NOMO-1 treated with dmso at 0.1 percent for 144 hours (cell line): ENCODE measurements at regions not wholly inside any gene's neighbourhood (a gene's known extent, or its start where the extent isn't known, plus 50 kb on each side); places are given as distances from the start of the nearest gene placed in this dataset.
"Not testable (repeated sequence)": the region's sequence is repeated elsewhere in the genome, so short reads cannot be mapped to it uniquely, and the experiment has no call there.

Source experiments
- DNase-seq: peaks from one replicate; lab custom pipeline; 2025; ENCODE audit not compliant: unreplicated experiment; lab: John Stamatoyannopoulos, UW

- no peak for DNase-seq
These were observed 253.5 kb downstream of the ZIC1 start for GRCh38 chr3:147662705-147663104.

DNA sequence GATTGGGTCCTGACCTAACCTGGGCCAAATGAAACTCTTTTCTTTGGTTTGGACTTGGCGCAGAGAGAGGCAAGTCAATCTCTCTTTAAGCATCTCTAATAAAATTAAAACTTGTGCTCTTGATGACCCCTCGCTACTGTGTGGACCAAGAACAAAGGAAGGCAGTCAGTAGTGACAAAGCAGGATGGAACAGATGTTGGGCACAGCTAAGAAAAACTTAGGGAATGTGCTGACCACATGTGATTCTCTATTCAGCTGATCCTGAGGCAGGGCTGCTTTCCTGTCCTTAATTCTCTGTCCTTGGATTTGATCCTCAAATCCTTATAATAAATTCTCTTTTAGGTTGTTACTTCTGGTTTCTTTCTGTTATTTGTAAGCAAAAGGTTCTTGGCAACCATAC is 259.9 kb downstream of the ZIC1 start:
- DNase-seq, result no peak

GRCh38 chr3:147672035-147672434 is 262.9 kb downstream of the ZIC1 start:
- DNase-seq, result no peak

GRCh38 chr3:147672436-147672835 is 263.3 kb downstream of the ZIC1 start:
- DNase-seq, result no peak

- DNase-seq, result no peak
These were observed 266.6 kb downstream of the ZIC1 start for GRCh38 chr3:147675761-147676160.

GRCh38 chr3:147680837-147681483 is 271.8 kb downstream of the ZIC1 start:
- no peak for DNase-seq

GRCh38 chr3:147688868-147689267 is 279.7 kb downstream of the ZIC1 start:
- DNase-seq, result no peak

DNA sequence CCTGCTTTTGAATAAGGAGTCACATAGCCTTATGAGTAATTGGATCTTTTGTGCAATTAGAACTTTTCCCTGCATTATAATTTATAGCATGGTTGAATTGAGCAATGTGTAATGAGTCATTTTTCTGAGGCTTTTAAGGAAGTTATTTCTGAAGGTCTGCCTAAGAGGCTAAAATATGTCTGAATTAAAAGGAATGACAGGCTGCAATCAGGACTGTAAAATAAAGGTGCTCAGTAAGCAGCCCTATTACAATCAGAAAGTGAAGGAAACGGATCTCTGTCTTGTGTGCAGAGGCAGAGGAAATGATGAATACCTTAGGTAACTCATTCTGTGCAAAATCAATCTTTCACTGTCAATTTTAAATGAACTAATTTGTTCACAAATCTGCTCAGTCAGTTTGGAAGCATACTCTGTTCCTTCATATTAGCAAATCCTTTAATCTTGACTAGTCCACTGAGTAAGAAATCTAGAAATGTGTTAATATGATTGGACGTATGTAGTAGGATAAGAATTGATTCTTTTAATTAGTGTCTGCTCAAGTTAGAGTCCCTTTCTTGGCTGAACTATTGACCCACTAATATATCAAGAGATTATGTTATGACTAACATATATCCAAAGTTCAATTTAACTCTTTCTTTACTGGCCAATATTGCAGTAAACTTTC is 290.1 kb downstream of the ZIC1 start:
- DNase-seq, result peak; percentile 70

GRCh38 chr3:147701195-147701594 is 292.0 kb downstream of the ZIC1 start:
- DNase-seq, result no peak

DNA sequence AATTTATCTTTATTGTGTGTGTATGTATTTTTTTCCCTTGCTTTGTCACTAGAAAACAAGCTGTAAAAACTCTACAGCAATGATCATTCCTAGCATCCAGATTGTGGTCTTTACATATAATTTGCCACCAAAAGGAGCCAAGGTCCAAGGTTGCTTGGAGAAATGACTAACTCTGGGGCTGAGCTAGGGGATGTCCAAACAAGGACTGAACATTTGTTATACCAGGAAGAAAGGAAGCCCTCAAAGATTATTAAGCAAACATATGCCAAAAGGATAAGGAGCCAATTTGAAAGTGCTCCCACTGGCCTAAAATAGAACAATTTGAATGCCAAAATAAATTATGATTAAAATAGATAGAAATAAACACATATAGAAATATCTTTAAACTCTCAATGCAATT is 293.3 kb downstream of the ZIC1 start:
- DNase-seq, result no peak

GRCh38 chr3:147705651-147706051 is 296.5 kb downstream of the ZIC1 start:
- DNase-seq, result no peak

DNA sequence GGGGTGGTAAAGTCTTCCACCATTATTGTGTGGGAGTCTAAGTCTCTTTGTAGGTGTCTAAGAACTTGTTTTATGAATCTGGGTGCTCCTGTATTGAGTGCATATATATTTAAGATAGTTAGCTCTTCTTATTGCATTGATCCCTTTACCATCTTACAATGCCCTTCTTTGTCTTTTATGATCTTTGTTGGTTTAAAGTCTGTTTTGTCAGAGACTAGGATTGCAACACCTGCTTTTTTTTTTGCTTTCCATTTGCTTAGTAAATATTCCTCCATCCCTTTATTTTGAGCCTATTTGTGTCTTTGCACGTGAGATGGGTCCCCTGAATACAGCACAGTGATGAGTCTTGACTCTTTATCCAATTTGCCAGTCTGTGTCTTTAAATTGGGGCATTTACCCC is 301.6 kb downstream of the ZIC1 start:
- not testable (repeated sequence) for DNase-seq

DNA sequence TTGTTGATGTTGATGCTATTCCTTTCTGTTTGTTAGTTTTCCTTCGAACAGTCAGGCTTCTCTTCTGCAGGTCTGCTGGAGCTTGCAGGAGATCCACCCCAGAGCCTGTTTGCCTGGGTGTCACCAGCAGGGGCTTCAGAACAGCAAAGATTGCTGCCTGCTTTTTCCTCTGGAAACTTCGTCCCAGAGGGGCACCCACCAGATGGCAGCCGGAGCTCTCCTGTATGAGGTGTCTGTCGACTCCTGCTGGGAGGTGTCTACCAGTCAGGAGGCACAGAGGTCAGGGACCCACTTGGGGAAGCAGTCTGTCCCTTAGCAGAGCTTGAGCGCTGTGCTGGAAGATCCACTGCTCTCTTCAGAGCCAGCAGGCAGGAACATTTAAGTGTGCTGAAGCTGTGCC is 303.2 kb downstream of the ZIC1 start:
- DNase-seq, result no peak

GRCh38 chr3:147712758-147713157 is 303.6 kb downstream of the ZIC1 start:
- DNase-seq, result not testable (repeated sequence)

DNA sequence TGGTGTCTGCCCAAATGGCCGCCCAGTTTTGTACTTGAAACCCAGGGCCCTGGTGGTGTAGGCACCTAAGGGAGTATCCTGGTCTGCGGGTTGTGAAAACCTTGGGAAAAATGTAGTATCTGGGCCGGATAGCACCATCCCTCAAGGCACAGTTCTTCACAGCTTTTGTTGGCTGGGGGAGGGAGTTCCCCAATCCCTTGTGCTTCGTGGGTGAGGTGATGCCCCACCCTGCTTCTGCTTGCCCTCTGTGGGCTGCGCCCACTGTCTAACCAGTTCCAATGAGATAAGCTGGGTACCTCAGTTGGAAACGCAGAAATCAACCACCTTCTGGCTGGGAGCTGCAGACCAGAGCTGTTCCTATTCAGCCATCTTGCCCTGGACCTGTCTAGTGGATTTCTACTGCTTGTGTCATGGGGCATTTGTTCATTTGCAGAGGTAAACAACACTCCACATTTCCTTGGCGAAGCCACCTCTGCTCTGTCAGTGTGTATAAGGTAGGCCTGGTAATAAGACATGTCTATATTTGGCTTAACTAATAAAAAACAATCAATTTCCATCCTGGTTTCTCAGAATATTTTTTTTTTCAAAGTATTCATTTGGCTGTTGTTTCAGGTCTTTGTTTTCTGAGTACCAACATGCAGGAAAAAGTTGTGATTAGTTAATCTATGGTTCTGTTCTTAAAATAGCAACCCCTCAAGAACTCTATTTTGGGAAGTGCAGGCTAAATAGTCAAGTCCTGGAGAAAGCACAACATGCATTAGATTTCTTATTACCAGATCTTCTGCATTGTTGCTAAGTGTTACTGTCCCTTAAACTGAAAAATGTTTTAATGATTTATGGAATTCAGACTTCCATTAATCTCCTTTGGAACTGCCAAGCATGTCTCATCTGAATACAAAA is 304.3 kb downstream of the ZIC1 start:
- no peak for DNase-seq

- no peak for DNase-seq
These were observed 320.5 kb downstream of the ZIC1 start for GRCh38 chr3:147729641-147730040.

- DNase-seq, result no peak
These were observed 321.1 kb downstream of the ZIC1 start for GRCh38 chr3:147730284-147730683.

DNA sequence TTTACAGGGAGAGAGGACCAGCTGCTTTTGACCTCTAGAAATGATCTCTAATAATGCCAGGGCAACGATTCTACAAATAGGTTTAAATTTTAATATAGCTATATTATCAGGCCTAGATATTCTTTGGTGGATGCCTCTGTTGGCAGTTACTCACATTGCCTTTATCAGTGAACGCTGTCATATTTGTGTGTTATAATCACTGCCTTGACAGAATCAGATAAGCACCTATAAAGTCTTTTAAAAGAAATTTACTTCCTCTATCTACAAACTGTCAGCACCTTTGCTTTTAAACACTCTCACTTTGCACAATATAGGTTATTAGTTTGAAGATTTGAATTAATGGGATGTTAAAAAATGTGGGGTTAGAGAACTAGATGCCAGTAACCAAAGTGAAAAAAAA is 324.1 kb downstream of the ZIC1 start:
- DNase-seq, result no peak

DNA sequence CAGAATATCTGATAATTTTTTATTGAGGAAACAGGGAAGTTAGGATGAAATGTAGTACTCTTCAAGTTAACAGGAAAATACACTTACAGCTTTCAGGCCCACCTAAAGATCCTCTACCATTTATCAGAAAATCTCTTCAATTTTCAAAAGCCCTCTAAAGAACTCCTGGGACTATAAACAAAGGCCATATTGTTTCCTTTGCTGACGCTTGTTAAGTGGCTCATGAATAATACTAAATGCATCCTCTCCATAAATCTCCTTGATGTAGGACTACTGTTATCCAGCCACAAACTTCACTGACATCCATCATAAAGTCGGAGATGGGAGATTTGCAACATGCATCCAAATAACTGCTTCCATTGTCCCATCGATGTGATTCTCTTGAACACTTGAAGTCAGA is 326.5 kb downstream of the ZIC1 start:
- no peak for DNase-seq

- DNase-seq, result peak; percentile 9
These were observed 327.1 kb downstream of the ZIC1 start for GRCh38 chr3:147736226-147736625.

DNA sequence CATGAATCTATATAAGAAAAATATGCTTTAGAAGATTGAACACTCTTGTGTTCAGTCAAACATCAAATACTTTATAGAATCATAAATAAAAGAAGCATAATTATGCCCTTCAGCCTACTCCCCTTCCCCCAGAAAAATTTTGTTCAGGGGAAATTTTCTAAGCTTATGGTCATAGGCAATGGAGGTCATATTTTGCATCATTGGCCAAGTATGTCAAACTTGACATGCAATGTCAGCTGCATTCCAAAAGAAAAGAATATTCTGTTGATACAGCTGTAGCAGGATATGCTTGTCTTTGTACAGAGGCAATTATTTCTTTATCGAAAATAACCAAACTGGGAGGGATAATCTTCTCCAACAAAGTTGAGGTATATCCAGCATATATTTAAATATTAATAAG is 328.2 kb downstream of the ZIC1 start:
- no peak for DNase-seq

GRCh38 chr3:147740928-147741327 is 331.8 kb downstream of the ZIC1 start:
- DNase-seq, result no peak
